BLaER1 treated with 17β-estradiol and CSF1 and Interleukin-3, amounts not matched to agents 10 nM and 100 nM (cell line): ENCODE measurements at regions not wholly inside any gene's neighbourhood (a gene's known extent, or its start where the extent isn't known, plus 50 kb on each side); places are given as distances from the start of the nearest gene placed in this dataset.

ENCODE experiments used
- H3K27ac ChIP-seq, 11 experiments: shearing (Covaris generic); formaldehyde crosslinking; 2 replicates each; pipeline ENCODE4 v1.8.1; 2022
- H3K27me3 ChIP-seq, 11 experiments: shearing (Covaris generic); formaldehyde crosslinking; 2 replicates each; pipeline ENCODE4 v1.8.1; 2022
- H3K36me3 ChIP-seq, 11 experiments: shearing (Covaris generic); formaldehyde crosslinking; 2 replicates each; pipeline ENCODE4 v1.8.1; 2022
- H3K4me1 ChIP-seq, 10 experiments: shearing (Covaris generic); formaldehyde crosslinking; 2 replicates each; pipeline ENCODE4 v1.8.1; 2022
- H3K4me2 ChIP-seq, 11 experiments: shearing (Covaris generic); formaldehyde crosslinking; 2 replicates each; pipeline ENCODE4 v1.8.1; 2022
- H3K4me3 ChIP-seq, 10 experiments: shearing (Covaris generic); formaldehyde crosslinking; 2 replicates each; pipeline ENCODE4 v1.8.1; 2022
- H3K9ac ChIP-seq, 11 experiments: shearing (Covaris generic); formaldehyde crosslinking; 2 replicates each; pipeline ENCODE4 v1.8.1; 2022
- H3K9me3 ChIP-seq, 11 experiments: shearing (Covaris generic); formaldehyde crosslinking; replicated peaks in 1 of 11; 2 replicates each; pipeline ENCODE4 v1.8.1; 2022
- H4K20me1 ChIP-seq, 11 experiments: shearing (Covaris generic); formaldehyde crosslinking; 2 replicates each; pipeline ENCODE4 v1.8.1; 2022
- Cebpa-rat ChIP-seq, 11 experiments: shearing (Covaris generic); IDR thresholded peaks; 2 replicates each; pipeline ENCODE4 v1.8.1; 2022

GRCh38 chr2:111716905-111717775 lies 166.9 kb downstream of the ANAPC1 start:
- Histone ChIP-seq H3K9me3 (no peaks in the 10 kb centered on the region), H3K4me2 (no peak overlapping the region), H3K9ac (no peak overlapping the region), H4K20me1 (no peaks in the 10 kb centered on the region), H3K36me3 (no peaks in the 10 kb centered on the region), H3K27ac (no peak overlapping the region), H3K4me1 (peaks cover 0 to 18% (median 0%) of the 10 kb centered on the region in 10 experiments; a peak in 7 of 20 replicates), H3K27me3 (no peaks in the 10 kb centered on the region), H3K4me3 (no peak overlapping the region)
- no peak for TF ChIP-seq Cebpa-rat (IDR thresholded peaks at IDR 0.05)
